ENCODE measurements at regions not wholly inside any gene's neighbourhood (a gene's known extent, or its start where the extent isn't known, plus 50 kb on each side); places are given as distances from the start of the nearest gene placed in this dataset.

DNA sequence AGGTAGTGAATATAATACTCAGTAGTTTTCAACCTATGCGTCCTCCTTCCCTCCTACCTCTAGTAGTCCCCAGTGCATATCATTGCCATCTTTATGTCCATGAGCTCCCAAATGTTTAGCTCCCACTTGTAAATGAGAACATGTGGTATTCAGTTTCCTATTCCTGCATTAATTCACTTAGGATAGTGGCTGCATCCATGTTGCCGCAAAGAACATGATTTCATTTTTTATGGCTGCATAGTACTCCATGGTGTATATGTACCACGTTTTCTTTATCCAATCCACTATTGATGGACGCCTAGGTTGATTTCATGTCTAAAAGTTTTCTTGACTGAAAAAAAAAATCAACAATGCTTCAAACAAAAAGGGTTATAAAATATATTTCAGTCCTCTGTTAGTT lies 303.4 kb upstream of the SGCG start:
- TF ChIP-seq RBAK (tag by site-specific recombination; IDR thresholded peaks at IDR 0.05): no peak
- TF ChIP-seq YY2 (tag by site-specific recombination; IDR thresholded peaks at IDR 0.05): no peak
- no peak for TF ChIP-seq ZNF140 (tag by site-specific recombination; IDR thresholded peaks at IDR 0.05)
- TF ChIP-seq, protein P1, sequence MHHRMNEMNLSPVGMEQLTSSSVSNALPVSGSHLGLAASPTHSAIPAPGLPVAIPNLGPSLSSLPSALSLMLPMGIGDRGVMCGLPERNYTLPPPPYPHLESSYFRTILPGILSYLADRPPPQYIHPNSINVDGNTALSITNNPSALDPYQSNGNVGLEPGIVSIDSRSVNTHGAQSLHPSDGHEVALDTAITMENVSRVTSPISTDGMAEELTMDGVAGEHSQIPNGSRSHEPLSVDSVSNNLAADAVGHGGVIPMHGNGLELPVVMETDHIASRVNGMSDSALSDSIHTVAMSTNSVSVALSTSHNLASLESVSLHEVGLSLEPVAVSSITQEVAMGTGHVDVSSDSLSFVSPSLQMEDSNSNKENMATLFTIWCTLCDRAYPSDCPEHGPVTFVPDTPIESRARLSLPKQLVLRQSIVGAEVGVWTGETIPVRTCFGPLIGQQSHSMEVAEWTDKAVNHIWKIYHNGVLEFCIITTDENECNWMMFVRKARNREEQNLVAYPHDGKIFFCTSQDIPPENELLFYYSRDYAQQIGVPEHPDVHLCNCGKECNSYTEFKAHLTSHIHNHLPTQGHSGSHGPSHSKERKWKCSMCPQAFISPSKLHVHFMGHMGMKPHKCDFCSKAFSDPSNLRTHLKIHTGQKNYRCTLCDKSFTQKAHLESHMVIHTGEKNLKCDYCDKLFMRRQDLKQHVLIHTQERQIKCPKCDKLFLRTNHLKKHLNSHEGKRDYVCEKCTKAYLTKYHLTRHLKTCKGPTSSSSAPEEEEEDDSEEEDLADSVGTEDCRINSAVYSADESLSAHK (tag by site-specific recombination; IDR thresholded peaks at IDR 0.05): no peak
- TF ChIP-seq, protein P2, sequence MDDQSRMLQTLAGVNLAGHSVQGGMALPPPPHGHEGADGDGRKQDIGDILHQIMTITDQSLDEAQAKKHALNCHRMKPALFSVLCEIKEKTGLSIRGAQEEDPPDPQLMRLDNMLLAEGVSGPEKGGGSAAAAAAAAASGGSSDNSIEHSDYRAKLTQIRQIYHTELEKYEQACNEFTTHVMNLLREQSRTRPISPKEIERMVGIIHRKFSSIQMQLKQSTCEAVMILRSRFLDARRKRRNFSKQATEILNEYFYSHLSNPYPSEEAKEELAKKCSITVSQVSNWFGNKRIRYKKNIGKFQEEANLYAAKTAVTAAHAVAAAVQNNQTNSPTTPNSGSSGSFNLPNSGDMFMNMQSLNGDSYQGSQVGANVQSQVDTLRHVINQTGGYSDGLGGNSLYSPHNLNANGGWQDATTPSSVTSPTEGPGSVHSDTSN (CRISPR knock-in tag; IDR thresholded peaks at IDR 0.05): no peak
- TF ChIP-seq ZNF510 (tag by site-specific recombination; IDR thresholded peaks at IDR 0.05; ENCODE audit: insufficient replicate concordance): no peak
- TF ChIP-seq, protein P3, sequence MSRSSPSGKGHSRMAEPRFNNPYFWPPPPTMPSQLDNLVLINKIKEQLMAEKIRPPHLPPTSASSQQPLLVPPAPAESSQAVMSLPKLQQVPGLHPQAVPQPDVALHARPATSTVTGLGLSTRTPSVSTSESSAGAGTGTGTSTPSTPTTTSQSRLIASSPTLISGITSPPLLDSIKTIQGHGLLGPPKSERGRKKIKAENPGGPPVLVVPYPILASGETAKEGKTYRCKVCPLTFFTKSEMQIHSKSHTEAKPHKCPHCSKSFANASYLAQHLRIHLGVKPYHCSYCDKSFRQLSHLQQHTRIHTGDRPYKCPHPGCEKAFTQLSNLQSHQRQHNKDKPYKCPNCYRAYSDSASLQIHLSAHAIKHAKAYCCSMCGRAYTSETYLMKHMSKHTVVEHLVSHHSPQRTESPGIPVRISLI (tag by site-specific recombination; IDR thresholded peaks at IDR 0.05): no peak
- 0 out of 2 replicates have a peak, but pooled peaks have one; percentile 24 for TF ChIP-seq ZNF146 (tag by site-specific recombination; IDR thresholded peaks at IDR 0.05)
- Histone ChIP-seq H3K9me3 (ENCODE audit: control insufficient read depth, insufficient read depth, low read depth, low read length) (no peaks in the 10 kb centered on the region), H3K36me3 (ENCODE audit: control insufficient read depth in 2 of 2, insufficient read depth in 1 of 2, low read length in 2 of 2) (no peaks in the 10 kb centered on the region), H3K27ac (ENCODE audit: extremely low read depth, low read depth, low read length) (no peak overlapping the region), H3K4me1 (ENCODE audit: control insufficient read depth, insufficient read depth, low read length) (no peaks in the 10 kb centered on the region), H3K4me3 (ENCODE audit: low read depth, low read length) (no peak overlapping the region)
- ChIA-PET CTCF (no interaction called here), POLR2A (no interaction called here)

DNA sequence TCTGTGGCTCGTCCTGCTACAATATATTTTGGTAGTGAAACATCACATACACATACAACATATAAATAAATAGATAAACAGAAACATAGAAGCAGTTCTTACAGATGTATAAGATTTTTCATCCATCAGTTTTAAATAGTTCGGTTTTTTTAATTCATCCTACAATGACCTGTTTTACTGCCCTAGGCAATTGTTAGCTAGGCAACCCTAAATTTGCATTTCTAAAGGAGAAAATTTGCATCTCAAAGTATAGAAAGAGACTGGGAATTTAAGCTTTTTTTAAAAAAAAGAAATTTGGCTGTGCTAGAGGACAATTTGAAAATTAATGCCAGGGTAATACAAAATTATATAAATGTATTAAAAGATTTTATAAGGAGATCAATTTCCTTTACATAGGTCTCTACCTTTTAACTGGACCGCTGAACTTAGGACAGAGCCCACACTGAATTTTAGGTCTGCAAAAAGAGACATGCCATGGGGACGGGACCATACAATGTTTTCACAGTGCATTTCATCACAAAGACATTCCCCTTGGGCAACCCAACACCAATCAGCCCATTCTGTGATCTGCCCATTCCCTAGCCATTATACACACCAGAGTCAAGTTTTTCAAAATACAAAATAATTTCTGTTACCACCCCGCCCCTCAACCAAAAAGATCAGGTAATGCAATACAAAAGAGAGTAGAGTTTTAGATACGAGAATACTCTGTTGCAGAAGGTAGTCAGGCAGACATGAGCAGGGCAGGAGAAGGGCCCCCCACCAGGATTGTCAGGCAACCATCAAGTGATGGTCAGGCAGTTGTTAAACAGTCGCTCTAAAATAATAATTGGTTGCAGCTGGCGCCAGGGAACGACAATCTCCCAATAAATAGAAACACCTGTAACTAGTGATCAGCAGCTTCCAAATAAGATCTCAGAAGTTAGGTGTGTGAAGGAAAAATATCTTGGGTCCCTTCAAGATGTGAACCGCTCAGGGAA lies 299.7 kb upstream of the SGCG start:
- Histone ChIP-seq H3K4me1 (ENCODE audit: control insufficient read depth, insufficient read depth, low read length) (no peaks in the 10 kb centered on the region), H3K27ac (ENCODE audit: extremely low read depth, low read depth, low read length) (no peak overlapping the region), H3K36me3 (ENCODE audit: control insufficient read depth in 2 of 2, insufficient read depth in 1 of 2, low read length in 2 of 2) (no peaks in the 10 kb centered on the region), H3K4me3 (ENCODE audit: low read depth, low read length) (no peak overlapping the region), H3K9me3 (ENCODE audit: control insufficient read depth, insufficient read depth, low read depth, low read length) (no peaks in the 10 kb centered on the region)
- TF ChIP-seq, protein P4, sequence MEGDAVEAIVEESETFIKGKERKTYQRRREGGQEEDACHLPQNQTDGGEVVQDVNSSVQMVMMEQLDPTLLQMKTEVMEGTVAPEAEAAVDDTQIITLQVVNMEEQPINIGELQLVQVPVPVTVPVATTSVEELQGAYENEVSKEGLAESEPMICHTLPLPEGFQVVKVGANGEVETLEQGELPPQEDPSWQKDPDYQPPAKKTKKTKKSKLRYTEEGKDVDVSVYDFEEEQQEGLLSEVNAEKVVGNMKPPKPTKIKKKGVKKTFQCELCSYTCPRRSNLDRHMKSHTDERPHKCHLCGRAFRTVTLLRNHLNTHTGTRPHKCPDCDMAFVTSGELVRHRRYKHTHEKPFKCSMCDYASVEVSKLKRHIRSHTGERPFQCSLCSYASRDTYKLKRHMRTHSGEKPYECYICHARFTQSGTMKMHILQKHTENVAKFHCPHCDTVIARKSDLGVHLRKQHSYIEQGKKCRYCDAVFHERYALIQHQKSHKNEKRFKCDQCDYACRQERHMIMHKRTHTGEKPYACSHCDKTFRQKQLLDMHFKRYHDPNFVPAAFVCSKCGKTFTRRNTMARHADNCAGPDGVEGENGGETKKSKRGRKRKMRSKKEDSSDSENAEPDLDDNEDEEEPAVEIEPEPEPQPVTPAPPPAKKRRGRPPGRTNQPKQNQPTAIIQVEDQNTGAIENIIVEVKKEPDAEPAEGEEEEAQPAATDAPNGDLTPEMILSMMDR (tag by site-specific recombination; IDR thresholded peaks at IDR 0.05): no peak
- no peak for TF ChIP-seq BCL11A (tag by site-specific recombination; IDR thresholded peaks at IDR 0.05; ENCODE audit: low read depth)
- no peak for TF ChIP-seq SP7 (tag by site-specific recombination; IDR thresholded peaks at IDR 0.05)
- no peak for TF ChIP-seq SP3 (tag by site-specific recombination; IDR thresholded peaks at IDR 0.05)
- TF ChIP-seq ZBTB48 (tag by site-specific recombination; IDR thresholded peaks at IDR 0.05): no peak
- no peak for TF ChIP-seq ZNF121 (tag by site-specific recombination; IDR thresholded peaks at IDR 0.05)
- TF ChIP-seq, protein P5, sequence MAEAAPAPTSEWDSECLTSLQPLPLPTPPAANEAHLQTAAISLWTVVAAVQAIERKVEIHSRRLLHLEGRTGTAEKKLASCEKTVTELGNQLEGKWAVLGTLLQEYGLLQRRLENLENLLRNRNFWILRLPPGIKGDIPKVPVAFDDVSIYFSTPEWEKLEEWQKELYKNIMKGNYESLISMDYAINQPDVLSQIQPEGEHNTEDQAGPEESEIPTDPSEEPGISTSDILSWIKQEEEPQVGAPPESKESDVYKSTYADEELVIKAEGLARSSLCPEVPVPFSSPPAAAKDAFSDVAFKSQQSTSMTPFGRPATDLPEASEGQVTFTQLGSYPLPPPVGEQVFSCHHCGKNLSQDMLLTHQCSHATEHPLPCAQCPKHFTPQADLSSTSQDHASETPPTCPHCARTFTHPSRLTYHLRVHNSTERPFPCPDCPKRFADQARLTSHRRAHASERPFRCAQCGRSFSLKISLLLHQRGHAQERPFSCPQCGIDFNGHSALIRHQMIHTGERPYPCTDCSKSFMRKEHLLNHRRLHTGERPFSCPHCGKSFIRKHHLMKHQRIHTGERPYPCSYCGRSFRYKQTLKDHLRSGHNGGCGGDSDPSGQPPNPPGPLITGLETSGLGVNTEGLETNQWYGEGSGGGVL (tag by site-specific recombination; IDR thresholded peaks at IDR 0.05): no peak
- TF ChIP-seq ZNF184 (tag by site-specific recombination; IDR thresholded peaks at IDR 0.05): no peak
- TF ChIP-seq, protein P6, sequence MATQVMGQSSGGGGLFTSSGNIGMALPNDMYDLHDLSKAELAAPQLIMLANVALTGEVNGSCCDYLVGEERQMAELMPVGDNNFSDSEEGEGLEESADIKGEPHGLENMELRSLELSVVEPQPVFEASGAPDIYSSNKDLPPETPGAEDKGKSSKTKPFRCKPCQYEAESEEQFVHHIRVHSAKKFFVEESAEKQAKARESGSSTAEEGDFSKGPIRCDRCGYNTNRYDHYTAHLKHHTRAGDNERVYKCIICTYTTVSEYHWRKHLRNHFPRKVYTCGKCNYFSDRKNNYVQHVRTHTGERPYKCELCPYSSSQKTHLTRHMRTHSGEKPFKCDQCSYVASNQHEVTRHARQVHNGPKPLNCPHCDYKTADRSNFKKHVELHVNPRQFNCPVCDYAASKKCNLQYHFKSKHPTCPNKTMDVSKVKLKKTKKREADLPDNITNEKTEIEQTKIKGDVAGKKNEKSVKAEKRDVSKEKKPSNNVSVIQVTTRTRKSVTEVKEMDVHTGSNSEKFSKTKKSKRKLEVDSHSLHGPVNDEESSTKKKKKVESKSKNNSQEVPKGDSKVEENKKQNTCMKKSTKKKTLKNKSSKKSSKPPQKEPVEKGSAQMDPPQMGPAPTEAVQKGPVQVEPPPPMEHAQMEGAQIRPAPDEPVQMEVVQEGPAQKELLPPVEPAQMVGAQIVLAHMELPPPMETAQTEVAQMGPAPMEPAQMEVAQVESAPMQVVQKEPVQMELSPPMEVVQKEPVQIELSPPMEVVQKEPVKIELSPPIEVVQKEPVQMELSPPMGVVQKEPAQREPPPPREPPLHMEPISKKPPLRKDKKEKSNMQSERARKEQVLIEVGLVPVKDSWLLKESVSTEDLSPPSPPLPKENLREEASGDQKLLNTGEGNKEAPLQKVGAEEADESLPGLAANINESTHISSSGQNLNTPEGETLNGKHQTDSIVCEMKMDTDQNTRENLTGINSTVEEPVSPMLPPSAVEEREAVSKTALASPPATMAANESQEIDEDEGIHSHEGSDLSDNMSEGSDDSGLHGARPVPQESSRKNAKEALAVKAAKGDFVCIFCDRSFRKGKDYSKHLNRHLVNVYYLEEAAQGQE (tag by site-specific recombination; IDR thresholded peaks at IDR 0.05): no peak
- POLR2A ChIA-PET: no interaction called here
- CTCF ChIA-PET: no interaction called here
